HG02759 (cell line): ENCODE measurements at regions not wholly inside any gene's neighbourhood (a gene's known extent, or its start where the extent isn't known, plus 50 kb on each side); places are given as distances from the start of the nearest gene placed in this dataset.
"Not testable (repeated sequence)": the region's sequence is repeated elsewhere in the genome, so short reads cannot be mapped to it uniquely, and the experiment has no call there.

ENCODE experiments used
- ATAC-seq: cut with Tn5 transposase; IDR thresholded peaks from one replicate; pipeline ENCODE4 v1.9.1; 2021; ENCODE audit warnings: mild to moderate bottlenecking, moderate library complexity; ENCODE audit not compliant: unreplicated experiment

DNA sequence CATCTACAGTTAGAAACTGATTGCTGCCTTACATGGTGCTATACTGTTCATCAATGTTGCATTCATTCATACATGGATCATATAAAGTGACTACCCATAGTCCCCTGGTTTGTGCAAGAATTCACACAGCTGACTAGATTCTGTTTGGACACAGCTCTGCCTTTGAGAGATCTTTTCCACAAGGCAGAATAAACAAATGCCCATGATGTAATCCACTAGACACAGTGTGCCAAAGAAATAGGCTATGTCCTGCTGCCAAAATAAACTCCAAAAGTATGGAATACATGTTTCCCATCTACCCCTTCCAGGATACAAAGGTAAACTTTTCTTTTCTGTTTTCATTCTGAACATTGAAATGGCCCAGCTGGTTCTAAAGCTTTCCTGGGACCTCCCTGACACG, 269.4 kb upstream of the CHAC2 start:
- ATAC-seq, result no peak

DNA sequence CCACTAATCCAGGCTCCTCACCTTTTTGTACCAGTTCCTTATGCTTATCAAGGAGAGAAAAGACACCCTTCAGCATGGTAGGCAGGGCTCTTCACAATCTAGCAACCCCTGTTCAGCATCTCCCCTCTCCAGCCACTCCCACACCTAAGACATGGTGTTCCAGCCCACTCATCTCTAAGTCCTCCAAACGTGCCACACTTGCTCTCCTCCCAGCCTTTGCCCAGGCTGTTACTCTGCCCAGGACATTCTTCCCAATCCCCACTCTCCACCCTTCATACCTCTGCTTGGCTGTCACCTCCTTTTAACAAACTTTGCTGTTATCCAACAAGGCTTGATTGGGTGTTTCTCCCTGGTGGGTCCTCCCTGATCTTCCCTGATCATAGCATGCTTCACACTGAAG, 270.6 kb upstream of the CHAC2 start:
- no peak for ATAC-seq

DNA sequence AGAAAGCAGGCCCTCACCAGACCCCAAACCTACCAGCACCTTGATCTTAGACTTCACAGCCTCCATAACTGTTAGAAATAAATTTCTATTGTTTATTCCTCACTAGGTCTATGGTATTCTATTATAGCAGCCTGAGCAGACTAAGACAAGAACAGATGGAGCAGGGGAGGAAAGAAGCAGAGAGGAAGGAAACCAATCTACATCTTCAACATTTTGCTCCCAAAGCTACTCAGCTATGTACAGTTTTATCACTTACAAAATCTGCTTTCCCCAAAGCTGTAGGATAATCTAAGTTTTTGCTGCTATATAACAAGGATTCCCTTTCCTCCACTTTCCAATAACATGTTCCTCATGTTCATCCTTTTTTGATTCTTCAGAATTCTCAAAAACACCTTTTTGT, 274.4 kb upstream of the CHAC2 start:
- no peak for ATAC-seq

DNA sequence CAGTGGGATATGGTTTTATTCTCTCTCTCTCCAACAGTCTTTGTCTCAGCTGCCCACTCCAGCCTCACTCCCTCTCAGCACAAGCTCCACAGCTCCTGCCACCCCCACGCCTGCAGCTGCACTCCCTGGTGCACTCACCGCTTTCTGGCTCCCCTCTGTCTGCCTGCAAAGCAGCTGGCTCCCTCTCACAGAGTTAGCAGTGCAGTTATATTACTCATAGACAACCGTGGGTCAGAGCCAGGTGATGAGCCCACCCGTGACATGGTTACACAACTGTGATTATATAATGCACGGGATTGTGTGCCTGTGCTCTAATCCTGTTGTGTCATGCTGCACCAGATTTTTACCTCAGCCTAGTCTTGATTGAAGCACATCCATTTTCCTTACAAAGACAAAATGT, 276.9 kb upstream of the CHAC2 start:
- ATAC-seq, result no peak

DNA sequence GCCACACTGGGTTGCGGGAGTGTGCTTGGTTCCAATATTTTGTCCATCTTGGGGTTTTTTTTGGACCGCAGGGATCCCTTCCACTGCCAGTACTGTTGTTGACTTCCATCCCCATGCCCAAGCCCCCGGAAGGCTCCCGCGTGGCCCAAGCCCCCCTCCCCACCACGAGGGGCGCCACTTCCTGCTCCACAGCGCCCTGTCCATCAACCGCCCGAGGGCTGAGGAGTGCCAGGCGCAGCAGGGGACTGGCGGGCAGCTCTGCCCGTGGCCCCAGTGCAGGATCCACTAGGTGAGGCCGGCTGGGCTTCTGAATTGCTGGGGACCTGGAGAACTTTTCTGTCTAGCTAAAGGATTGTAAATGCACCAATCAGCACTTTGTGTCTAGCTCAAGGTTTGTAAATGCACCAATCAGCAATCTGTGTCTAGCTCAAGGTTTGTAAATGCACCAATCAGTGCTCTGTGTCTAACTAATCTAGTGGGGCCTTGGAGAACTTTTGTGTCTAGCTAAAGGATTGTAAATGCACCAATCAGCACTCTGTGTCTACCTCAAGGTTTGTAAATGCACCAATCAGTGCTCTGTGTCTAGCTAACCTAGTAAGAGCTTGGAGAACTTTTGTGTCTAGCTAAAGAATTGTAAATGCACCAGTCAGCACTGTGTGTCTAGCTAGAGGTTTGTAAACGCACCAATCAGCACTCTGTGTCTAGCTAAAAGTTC, 281.3 kb upstream of the CHAC2 start:
- ATAC-seq, result not testable (repeated sequence)

DNA sequence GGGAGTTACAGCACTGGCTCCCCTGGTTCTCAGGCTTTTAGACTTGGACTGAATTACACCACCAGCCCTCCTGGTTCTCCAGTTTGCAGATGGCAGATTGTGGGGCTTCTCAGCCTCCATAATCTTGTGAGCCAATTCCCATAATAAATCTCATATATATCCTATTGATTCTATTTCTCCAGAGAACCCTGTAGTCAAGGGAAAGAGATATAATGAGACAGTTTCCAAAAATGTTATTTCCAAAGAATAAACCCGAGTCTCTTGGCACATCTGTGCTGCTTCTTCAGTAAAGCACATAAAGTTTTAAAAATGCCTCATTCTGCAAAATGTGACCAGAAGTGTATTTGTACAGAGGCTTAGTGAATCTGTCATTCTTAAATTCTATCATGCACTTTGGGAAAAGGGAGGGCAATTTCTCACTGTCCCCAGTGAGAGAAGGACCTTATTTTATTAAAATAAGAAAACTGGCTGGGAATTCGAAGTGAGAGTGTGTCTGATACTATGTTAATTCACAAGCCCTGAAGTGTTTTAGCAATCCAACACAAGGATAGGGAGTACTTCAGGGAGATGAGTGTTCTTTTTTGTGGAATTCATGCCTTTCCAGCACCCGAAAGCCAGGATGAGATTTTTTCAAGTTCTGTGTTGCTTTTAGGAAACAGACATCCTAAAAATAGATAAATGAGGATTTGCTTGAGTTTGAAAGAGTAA, 282.4 kb upstream of the CHAC2 start:
- no peak for ATAC-seq

DNA sequence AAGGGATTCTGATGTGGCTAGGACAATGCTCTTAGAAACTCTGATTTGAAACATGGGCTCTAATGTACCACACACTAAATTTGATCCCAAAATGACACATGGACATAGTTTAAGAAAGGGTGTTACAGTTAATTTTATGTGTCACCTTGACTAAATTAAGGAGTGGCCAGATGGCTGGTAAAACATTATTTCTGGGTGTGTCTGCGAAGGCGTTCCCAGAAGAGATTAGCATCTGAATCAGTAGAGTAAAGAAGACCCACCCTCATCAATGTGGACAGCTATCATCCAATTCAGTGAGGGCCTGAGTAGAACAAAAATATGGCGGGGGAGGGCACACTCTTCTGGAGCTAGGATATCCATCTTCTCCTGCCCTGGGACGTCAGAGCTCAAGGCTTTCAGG, 283.1 kb upstream of the CHAC2 start:
- ATAC-seq, result no peak

DNA sequence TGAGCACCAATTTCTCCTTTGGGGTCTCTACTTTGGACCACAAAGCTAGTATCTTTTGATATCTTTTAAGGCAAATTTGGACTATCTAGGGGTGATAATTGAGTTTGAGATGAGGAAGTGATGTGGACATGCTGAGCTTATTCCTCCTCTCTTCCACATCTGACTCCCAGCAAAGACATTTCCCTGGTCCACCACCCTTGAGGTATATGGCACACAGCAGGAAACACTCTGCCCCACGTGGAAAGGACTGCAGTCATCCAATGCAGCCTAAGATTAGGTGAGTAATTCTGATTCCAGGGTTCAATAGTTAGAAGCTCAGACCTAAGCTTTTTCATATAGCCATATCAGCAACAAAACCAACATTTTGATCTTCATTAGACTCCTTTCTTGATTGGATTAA, 290.1 kb upstream of the CHAC2 start:
- no peak for ATAC-seq

DNA sequence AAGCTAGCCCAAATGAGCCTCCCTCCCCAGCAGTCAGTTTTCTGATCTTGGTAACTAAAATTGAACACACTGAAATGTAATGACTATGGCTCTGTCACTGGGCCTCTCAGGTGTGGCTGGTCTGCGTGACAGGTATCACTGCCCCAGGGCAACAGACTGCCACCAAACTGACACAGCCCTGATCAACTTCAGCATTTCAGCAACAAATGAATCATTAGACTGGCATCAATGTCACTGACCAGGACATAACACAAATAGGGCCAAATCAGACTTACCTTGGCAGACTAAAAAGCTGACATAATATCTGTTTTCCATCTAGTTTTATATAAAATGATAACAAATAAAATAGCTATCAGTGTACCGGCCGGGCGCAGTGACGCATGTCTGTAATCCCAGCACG, 290.8 kb upstream of the CHAC2 start:
- no peak for ATAC-seq

DNA sequence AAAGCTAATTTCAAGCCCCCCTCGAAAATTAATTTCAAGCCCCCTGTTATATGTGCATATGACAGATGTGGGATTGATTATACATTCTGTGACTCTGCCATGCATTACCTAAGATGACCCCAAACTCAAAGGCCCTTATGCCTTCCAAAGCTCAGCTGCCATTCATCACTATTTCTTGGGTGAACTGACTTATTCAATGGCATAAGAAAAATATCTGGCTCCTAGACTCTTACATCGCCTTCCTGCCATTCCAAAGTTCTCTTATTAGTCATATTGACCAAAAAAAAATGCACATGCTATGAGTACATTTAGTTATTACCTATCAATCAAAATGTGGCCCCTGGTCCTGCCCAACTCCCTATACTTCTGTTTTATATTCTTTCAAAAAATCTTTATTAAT, 291.8 kb upstream of the CHAC2 start:
- ATAC-seq, result no peak

DNA sequence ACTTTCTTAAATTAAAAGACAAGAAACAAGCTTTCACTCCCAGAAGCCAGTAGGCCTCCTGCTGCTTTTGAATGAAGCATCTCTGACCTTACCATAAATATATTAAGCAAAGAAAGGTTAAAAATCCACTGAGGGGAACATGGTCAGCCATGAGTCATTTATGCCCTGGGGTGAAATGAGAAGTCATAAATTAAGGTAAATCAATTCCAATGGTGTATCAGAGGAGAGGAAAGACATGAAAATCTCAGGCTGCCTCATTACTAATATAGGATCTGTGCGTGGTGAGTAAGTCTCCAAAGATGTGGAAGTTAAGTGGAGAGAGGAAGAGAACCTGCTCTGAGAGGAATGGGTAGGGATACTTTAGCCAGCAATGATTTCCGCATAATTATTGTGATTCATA, 292.3 kb upstream of the CHAC2 start:
- ATAC-seq, result no peak

DNA sequence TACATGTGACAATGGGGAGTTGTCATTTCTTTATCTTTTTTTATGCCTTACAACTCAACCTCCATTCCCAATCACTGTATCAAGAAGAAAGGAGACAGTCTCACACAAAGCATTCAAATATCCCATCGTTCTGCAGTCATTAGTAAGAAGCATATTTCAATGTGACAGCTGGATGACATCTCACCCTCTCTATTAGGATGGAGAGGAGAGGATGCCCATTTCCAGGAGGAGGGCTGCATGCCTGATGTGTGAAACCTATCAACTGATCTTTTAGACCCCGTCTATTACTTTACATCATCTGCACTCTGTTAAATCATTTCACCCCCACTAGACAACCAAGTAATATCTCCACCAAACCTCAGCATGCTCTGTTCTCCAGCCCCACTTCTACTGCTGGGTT, 292.7 kb upstream of the CHAC2 start:
- no peak for ATAC-seq

DNA sequence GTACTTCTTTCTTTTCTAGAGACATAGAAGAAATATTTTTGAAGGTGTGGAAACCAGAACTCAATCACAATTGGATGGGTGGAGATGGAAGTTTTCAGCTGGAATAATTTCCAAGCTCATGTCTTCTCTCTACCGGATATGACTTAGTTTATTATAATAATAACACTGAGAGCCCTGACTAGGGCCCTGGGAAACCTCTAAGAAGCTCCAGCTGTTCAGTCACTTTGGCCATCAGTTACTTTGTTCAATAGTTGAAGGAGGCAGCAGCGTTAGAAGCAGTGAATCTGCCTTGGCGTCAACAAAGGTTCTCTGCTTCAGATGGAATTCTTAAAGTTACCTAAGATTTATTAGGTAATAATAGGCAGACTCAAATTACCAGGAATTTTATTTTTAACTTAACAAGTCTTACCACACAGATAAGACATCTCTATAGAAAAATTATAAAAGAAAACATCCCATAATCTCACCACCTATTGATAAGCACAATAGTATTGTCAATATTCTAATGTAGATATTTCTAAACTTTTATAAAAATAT, 293.8 kb upstream of the CHAC2 start:
- no peak for ATAC-seq

DNA sequence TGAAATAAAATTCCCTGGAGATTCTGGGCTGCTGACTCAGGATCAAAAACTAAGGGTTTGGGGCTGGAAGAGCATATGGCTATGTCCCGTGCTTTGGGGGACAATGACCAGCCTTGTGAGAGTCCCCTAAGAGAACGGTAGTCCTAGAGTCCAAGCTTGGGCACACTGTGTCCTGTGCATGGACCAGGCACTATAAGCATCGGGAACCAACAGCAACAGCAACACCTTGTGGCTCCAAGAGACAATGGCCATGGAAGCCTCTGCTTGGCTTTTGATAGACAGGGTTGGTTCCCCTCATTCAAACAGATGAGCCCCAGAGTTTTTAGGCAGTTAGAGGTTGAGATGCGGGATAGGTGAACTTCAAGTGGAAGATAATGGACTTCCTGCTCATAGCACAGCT, 294.4 kb upstream of the CHAC2 start:
- peak; percentile 50 for ATAC-seq

DNA sequence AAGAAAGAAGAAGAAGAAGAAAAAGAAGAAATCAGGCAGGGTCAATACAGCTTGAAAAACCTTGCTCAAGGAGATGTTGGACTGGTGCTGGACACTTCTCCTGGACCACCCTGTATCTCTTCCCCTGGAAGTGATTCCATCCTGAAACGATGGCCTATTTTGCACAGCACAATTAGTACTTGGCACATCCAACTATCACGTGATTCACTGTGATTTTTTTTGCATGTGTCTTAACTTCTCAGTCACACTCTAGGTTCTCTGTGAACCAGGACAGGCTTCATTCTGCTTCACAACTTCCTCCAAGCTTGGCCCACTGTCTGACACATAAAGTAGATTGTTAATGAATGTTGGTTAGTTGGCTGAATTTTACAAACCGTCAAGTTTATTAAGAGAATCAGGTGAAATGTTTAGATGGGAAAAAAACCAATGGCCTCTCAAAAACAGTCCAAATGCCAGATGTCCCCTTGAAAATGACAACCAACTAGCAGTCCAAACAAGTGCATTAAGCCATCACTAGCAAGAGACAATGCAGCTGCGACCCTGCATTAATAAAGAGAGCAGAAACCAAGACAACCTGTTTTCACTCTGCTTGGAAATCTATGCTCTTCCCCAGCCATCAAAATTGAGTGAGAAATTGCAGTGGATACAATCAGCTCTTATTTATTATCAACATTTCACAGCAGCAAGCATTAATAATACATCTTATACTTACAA, 300.0 kb upstream of the CHAC2 start:
- ATAC-seq, result no peak

DNA sequence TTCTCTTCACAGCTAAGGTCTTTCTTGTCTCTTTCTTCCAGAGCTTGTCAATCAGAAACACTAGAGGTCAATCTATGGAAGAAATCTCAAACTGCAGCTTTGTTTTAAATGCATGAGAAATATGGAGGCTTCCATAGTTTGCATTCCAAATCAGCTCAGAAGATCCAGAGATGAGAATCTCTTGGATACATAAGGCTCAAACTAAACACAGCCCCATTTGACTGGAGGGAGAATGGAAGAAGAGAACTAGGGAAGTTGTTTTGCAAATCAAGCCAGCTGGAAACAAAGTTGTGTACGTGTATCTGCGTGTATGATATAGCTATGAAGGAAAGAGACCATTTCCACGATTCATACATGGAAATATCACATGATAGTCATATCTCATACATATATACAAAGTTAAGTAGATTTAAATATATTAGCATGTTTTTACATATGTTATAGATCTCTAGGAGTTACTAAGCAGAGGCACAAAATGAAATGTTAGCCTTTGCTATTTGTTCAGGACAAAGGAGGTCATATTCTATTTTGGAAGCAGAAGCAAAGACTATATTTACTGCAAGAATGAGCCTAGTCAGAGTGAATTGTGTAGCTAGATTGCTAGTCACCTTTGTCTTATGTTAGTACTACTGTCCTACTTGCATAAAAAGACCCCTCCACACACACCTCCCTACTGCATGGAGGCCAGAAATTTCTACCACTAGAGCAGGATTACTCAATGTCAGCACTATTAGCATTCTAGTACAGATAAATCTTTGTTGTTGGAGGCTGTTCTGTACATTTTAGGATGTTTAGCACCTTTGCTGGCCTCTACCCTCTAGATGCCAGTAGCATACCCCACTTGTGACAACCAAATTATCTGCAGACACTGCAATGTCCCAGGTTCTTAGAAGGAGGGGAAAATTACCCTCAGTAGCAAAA, 303.5 kb upstream of the CHAC2 start:
- no peak for ATAC-seq

DNA sequence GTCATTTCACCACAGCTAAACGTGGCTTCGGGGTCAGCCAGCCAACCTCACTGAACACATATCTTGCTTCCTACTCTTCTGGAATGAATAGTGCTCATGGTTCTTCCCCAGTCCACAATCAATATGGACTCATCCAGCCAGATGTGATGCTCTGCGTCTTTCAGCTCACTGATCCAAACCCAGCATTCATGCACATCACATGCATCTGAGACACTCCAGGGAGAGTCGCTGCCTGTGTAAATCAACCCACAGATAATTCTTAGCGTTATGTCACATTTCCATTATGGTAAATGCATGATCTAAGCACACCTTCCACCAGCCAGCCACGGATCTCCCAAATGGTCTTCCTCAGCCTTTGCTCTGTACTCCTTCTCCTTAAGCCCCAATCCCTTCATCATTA, 306.7 kb upstream of the CHAC2 start:
- ATAC-seq, result no peak

DNA sequence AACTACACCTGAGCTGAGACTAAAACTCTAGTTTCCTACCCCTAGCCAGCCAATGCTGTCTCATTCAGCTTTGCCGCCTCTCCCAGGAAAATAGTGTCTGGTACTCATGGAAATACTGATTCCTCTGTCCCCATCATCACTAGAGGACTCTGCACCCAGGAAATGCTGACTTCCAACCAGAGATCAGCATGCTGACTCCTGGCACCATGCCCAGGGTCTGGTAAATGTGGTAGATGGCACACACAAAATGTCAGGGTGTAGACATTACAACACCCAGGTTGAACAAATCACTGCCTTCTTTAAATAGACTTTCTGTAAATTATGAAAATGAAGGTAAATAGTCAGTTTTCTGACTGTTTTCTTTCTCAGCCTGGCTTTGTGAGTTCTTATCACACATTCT, 307.3 kb upstream of the CHAC2 start:
- no peak for ATAC-seq

DNA sequence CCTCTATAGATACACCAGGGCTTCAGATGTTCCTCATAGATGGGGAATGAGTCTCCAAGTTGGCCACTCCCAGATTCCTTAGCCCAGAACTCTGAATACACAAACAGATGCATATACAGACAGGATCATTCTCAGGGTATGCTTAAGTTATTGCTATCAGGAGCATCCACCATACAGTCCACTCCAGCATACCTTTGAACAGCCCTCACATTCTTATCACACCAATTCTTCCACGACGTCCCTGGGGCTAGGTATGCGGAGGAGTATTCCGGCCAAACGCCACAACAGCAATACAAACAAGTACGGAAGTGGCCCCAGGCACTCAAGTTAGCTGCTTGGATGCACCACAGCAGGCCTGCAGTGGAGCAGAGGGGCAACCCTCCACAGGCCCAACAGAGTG, 312.5 kb upstream of the CHAC2 start:
- no peak for ATAC-seq

DNA sequence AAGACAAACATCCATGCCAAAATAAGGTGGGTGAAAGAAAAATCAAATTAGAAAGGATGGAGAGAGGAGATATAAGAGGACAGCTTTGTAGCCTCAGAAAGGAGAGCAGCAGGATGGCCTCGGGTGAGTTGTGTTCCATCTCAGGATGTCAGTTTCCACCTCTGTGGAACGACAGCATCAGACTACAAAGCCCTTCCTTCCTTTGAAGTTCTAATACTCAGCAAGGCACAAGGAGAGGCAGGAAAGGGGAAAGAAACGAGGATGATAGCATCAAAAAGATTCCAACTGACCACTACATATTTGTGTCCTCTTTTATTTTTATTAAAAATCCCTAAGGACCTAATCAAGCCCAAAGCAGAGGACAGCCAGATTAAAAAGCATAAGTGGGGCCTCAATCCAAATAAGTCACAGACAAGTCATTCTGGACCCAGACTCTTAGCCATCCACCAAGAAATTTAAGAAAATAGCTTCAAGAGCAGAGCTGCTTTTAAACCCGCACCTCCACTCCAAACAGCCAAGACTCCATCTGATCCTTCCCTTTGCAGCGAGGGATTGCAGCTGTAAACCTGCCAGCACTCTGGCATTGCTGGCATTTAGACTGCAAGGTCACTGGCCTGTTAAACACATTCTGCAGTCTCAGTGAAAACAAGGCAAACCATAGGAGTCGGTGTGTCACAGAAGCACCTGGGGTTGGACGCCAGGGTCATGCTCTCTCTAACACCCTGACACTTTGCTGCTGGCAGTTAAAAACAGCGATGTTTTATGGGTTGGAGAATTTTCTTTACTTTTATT, 314.5 kb upstream of the CHAC2 start:
- no peak for ATAC-seq
